ENCODE measurements at regions not wholly inside any gene's neighbourhood (a gene's known extent, or its start where the extent isn't known, plus 50 kb on each side); places are given as distances from the start of the nearest gene placed in this dataset.
"Not testable (repeated sequence)": the region's sequence is repeated elsewhere in the genome, so short reads cannot be mapped to it uniquely, and the experiment has no call there.

- DNase-seq (ENCODE audit: low read depth), result no peak
- in situ Hi-C loops (cut with HindIII; ENCODE audit: low sequenced_read_pairs), result no loop called here
- TF ChIP-seq, protein P1, sequence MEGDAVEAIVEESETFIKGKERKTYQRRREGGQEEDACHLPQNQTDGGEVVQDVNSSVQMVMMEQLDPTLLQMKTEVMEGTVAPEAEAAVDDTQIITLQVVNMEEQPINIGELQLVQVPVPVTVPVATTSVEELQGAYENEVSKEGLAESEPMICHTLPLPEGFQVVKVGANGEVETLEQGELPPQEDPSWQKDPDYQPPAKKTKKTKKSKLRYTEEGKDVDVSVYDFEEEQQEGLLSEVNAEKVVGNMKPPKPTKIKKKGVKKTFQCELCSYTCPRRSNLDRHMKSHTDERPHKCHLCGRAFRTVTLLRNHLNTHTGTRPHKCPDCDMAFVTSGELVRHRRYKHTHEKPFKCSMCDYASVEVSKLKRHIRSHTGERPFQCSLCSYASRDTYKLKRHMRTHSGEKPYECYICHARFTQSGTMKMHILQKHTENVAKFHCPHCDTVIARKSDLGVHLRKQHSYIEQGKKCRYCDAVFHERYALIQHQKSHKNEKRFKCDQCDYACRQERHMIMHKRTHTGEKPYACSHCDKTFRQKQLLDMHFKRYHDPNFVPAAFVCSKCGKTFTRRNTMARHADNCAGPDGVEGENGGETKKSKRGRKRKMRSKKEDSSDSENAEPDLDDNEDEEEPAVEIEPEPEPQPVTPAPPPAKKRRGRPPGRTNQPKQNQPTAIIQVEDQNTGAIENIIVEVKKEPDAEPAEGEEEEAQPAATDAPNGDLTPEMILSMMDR (IDR thresholded peaks at IDR 0.05; ENCODE audit: low read depth, low read length, missing control alignments), result no peak
- no peak overlapping the region for H3K4me3 ChIP-seq (ENCODE audit: low read depth, low read length)
Measured at GRCh38 chr2:15755528-15755927, 163.9 kb downstream of the DDX1 start.

GRCh38 chr2:15756011-15756550, 164.4 kb downstream of the DDX1 start:
- no peak overlapping the region for H3K4me3 ChIP-seq (ENCODE audit: low read depth, low read length)
- DNase-seq (ENCODE audit: low read depth), result no peak
- in situ Hi-C loops (cut with HindIII; ENCODE audit: low sequenced_read_pairs), result no loop called here
- TF ChIP-seq, protein P1 (IDR thresholded peaks at IDR 0.05; ENCODE audit: low read depth, low read length, missing control alignments), result no peak

DNA sequence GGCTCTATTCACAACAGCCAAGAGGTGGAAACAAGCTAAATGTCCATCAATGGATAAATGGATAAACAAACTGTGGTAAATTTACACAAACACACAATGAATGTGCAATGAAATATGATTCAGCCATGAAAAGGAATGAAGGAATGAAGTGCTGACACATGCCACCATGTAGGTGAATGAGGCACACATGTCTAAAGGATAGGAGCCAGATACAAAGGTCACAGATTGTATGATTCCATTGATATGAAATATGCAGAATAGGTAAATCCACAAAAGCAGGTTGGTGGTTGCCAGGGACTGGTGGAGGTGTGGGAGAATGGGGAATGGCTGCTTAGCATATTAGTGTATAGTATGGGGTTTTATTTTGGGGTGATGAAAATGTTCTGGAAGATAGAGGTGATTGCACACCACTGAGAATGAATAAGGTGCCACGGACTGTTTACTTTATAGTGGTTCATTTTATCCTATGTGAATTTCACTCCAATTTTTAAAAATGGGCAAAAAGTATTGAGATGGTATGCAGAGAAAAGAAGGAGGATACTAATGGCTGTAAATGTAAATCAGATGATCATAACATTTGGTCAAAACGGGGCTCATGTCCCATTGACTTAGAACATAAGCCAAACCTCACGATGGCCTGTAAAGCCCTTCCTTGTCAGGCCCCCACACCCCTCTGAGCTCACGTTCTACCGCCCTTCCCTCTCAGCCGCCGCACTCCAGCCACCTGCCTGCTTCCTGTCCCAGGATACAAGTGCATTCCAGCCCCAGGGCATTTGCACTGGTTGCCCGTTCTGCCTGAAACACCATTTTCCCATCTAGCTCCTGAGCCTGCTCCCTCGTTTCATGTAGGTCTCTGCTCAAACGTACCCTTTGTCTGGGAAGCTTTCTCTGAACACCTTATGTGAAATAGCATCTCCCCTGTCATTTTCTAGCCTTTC, 165.5 kb downstream of the DDX1 start:
- H3K4me3 ChIP-seq (ENCODE audit: low read depth, low read length), result no peak overlapping the region
- TF ChIP-seq, protein P1 (IDR thresholded peaks at IDR 0.05; ENCODE audit: low read depth, low read length, missing control alignments), result no peak
- in situ Hi-C loops (cut with HindIII; ENCODE audit: low sequenced_read_pairs), result no loop called here
- no peak for DNase-seq (ENCODE audit: low read depth)

DNA sequence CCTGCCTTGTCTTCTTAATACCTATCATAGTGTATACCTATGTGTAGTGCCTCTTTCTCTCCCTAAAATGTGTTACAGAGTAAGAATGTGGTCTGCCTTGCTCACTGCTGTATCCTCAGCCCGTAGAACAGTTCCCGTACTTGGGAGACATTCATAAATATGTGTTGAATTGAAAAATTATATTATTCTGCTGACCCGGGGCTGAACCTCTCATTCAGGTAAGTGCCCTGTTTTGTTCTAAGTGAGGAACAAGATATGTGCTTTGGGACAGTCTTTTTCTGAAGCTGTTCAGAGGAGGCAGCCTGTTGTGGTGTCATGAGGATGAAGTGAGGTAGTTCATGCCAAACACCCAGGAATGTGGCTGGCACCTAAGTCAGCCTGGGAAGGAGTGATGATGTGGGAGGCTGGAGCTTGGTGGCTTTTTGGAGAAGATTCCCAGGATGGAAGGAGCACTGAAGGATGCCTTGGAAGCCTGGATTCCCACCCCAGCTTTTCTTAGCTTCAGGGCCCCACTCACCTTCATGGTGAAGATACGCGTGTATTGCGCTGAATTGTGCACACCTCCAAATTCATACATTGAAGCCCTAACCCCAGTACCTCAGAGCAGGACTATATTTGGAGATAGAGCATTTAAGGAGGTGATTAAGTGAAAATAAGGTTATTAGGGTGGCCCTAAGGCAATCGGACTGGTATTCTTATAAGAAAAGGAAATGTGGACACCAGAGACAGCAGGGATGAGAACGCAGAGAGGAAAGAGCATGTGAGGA, 166.3 kb downstream of the DDX1 start:
- in situ Hi-C loops (cut with HindIII; ENCODE audit: low sequenced_read_pairs), result no loop called here
- TF ChIP-seq, protein P1 (IDR thresholded peaks at IDR 0.05; ENCODE audit: low read depth, low read length, missing control alignments), result no peak
- H3K4me3 ChIP-seq (ENCODE audit: low read depth, low read length), result no peak overlapping the region
- DNase-seq (ENCODE audit: low read depth), result no peak

GRCh38 chr2:15758848-15759247, 167.2 kb downstream of the DDX1 start:
- no peak for DNase-seq (ENCODE audit: low read depth)
- no peak overlapping the region for H3K4me3 ChIP-seq (ENCODE audit: low read depth, low read length)
- TF ChIP-seq, protein P1 (IDR thresholded peaks at IDR 0.05; ENCODE audit: low read depth, low read length, missing control alignments), result no peak
- in situ Hi-C loops (cut with HindIII; ENCODE audit: low sequenced_read_pairs), result no loop called here

DNA sequence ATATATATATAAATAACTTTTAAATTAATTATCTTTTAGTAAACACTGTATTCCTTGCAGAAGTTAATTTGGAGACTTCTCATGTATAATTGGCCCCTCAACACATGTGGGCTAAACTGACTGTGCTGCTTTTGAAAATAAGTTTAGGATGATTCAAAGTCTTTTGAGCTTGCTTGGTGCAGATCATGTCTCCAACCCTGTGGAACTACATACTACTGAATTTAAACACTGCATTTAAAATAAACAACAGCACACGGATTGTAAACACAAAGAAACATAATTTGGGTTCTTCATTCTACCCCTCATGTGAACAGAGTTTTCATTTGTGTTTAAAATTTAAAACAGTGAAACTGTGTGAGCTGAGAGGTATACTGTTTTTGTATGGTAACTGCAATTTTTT, 167.7 kb downstream of the DDX1 start:
- no peak for DNase-seq (ENCODE audit: low read depth)
- TF ChIP-seq, protein P1 (IDR thresholded peaks at IDR 0.05; ENCODE audit: low read depth, low read length, missing control alignments), result no peak
- no peak overlapping the region for H3K4me3 ChIP-seq (ENCODE audit: low read depth, low read length)
- in situ Hi-C loops (cut with HindIII; ENCODE audit: low sequenced_read_pairs), result no loop called here

GRCh38 chr2:15759791-15760190, 168.1 kb downstream of the DDX1 start:
- DNase-seq (ENCODE audit: low read depth); in situ Hi-C loops (cut with HindIII; ENCODE audit: low sequenced_read_pairs): not testable (repeated sequence)

More at GRCh38 chr2:15759791-15760190, 168.1 kb downstream of the DDX1 start:
- H3K4me3 ChIP-seq (ENCODE audit: low read depth, low read length), result not testable (repeated sequence)

Measured in astrocyte of the cerebellum (primary cell).